Epithelial cell of proximal tubule (primary cell): ENCODE measurements at regions not wholly inside any gene's neighbourhood (a gene's known extent, or its start where the extent isn't known, plus 50 kb on each side); places are given as distances from the start of the nearest gene placed in this dataset.

Source experiments
- DNase-seq: peaks from one replicate; pipeline ENCODE4 v3.0.0-alpha.2; 2011; ENCODE audit warnings: low read depth
- H3K4me3 ChIP-seq: 2 replicates; pipeline ENCODE4 v1.5.1; 2011; ENCODE audit warnings: low read depth, mild to moderate bottlenecking, low read length
- CTCF ChIP-seq: conservative IDR thresholded peaks from 2 replicates; pipeline ENCODE4 v1.5.1; 2012; ENCODE audit warnings: low read depth, mild to moderate bottlenecking, low read length

GRCh38 chr2:122117371-122117770, 361.9 kb downstream of the TSN start:
- DNase-seq = no peak
- no peak for TF ChIP-seq CTCF

GRCh38 chr2:122129399-122129798, 373.9 kb downstream of the TSN start:
- no peak for TF ChIP-seq CTCF
- H3K4me3 ChIP-seq = no peak overlapping the region
- no peak for DNase-seq

More at GRCh38 chr2:122117371-122117770, 361.9 kb downstream of the TSN start:
- no peak overlapping the region for H3K4me3 ChIP-seq

GRCh38 chr2:122132147-122132691, 376.8 kb downstream of the TSN start:
- no peak for DNase-seq
- TF ChIP-seq CTCF = no peak
- no peak overlapping the region for H3K4me3 ChIP-seq

- no peak for DNase-seq
- no peak for TF ChIP-seq CTCF
- H3K4me3 ChIP-seq = no peak overlapping the region
These were observed 379.8 kb downstream of the TSN start for GRCh38 chr2:122135021-122135937.

GRCh38 chr2:122136056-122136455, 380.6 kb downstream of the TSN start:
- peak; percentile 63 for TF ChIP-seq CTCF
- H3K4me3 ChIP-seq = no peak overlapping the region
- DNase-seq = no peak

- no peak for DNase-seq
- H3K4me3 ChIP-seq = no peak overlapping the region
- no peak for TF ChIP-seq CTCF
These were observed 383.1 kb downstream of the TSN start for GRCh38 chr2:122138561-122138960.
